Hematopoietic multipotent progenitor cell treated with erythropoietin and hydrocortisone succinate and interleukin-3 and kit ligand, for 4 days (in vitro differentiated cells): ENCODE measurements at regions not wholly inside any gene's neighbourhood (a gene's known extent, or its start where the extent isn't known, plus 50 kb on each side); places are given as distances from the start of the nearest gene placed in this dataset.
"Not testable (repeated sequence)": the region's sequence is repeated elsewhere in the genome, so short reads cannot be mapped to it uniquely, and the experiment has no call there.

Source experiments
- DNase-seq: peaks from one replicate; pipeline ENCODE4 v3.0.0-alpha.2; 2015

DNA sequence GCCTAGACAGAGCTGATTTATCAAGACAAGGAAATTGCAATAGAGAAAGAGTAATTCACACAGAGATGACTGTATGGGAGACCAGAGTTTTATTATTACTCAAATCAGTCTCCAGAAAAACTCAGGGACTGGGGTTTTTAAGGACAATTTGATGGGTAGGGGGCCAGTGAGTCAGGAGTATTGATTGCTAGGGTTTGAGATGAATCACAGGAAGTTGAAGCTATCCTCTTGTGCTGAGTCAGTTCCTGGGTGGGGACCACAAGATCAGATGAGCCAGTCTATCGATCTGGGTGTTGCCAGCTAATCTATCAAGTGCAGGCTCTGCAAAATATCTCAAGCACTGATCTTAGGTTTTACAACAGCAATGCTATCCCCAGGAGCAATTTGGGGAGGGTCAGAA lies 87.4 kb upstream of the TGIF2LY start:
- not testable (repeated sequence) for DNase-seq

DNA sequence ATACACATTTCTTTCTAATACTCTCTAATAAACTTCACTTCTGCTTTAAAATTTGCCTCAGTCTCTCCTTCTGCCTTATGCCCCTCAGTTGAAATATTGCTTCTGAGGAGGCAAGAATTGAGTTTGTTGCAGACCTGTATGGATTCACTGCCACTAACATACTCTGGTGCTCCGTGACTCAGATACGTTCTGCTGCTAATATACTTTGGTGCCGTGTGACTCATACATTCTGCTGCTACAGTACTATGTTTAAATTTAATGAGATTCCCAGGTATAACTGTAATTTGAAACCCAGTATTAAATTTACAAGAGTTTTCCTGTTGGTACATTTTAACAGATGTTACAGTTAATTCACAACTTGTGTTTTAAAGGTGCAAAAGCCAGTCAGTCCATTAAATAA lies 84.3 kb upstream of the TGIF2LY start:
- DNase-seq = not testable (repeated sequence)

DNA sequence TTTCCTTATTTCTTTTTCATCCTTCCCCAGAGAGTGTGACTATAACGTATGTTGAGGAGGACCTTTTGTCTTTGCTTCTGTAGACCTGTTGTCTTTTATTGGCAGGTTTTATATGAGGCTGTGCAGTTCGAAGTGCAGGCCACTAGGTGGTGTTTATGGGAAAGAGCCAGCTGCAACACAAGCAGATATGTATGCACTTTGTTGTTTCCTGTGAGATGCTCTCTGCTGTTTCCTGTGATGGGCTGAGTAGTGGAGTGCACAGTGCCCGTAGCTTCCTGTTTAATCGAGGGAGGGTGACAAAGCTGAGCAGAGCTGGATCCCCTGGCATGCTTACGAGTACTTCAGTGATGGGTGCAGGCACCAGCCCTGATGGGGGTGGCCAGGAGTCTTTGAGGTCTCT lies 51.8 kb upstream of the TGIF2LY start:
- DNase-seq = peak; percentile 44
